Activated T-cell treated with anti-CD3 and anti-CD28 coated beads, Interleukin-2, amount 50 U/mL, for 4 hours (primary cell): ENCODE measurements at regions not wholly inside any gene's neighbourhood (a gene's known extent, or its start where the extent isn't known, plus 50 kb on each side); places are given as distances from the start of the nearest gene placed in this dataset.
"Not testable (repeated sequence)": the region's sequence is repeated elsewhere in the genome, so short reads cannot be mapped to it uniquely, and the experiment has no call there.

ENCODE experiments used
- ATAC-seq, 2 donors: fragments of 200-7000 bp; cut with Tn5 transposase; one replicate each; pipeline ENCODE4 v1.10.0; 2021
- DNase-seq: peaks from one replicate; pipeline ENCODE4 v3.0.0-alpha.2; 2020
- H3K27me3 Mint-ChIP-seq: one replicate; pipeline ENCODE4 v1.8.0; 2021; ENCODE audit warnings: low read depth, mixed read lengths
- H3K36me3 Mint-ChIP-seq: one replicate; pipeline ENCODE4 v1.8.0; 2022; ENCODE audit warnings: mixed read lengths; ENCODE audit not compliant: insufficient read depth
- H3K4me1 Mint-ChIP-seq: one replicate; pipeline ENCODE4 v1.8.0; 2021; ENCODE audit warnings: low read depth, mixed read lengths
- H3K4me3 Mint-ChIP-seq: one replicate; pipeline ENCODE4 v1.8.0; 2021; ENCODE audit warnings: mild to moderate bottlenecking, moderate library complexity, mixed read lengths
- H3K9me3 Mint-ChIP-seq: one replicate; pipeline ENCODE4 v1.8.0; 2021; ENCODE audit warnings: mixed read lengths

DNA sequence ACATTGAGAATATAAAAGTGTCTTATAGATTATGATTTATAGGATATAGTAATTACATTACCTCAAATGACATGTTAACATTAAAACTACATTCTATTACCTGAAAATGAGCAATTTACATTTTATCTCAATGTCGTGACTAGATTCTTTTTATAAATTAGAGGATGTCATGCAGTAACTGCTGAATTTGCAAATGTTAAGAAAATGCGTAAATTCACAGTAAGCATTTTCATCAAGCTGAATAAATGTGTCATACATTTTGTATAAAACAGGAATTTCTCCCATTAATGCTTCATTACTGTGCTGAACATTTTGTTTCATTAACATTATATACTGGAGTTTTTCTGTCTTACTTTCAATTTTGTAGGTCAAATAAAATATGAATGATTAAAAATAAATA, 1460.7 kb upstream of the B3GALT2 start:
- Mint-ChIP-seq H3K4me3 (no peak overlapping the region), H3K4me1 (no peaks in the 10 kb centered on the region), H3K36me3 (no peaks in the 10 kb centered on the region), H3K27me3 (no peaks in the 10 kb centered on the region), H3K9me3 (no peaks in the 10 kb centered on the region)
- ATAC-seq (no peak), DNase-seq (no peak)

DNA sequence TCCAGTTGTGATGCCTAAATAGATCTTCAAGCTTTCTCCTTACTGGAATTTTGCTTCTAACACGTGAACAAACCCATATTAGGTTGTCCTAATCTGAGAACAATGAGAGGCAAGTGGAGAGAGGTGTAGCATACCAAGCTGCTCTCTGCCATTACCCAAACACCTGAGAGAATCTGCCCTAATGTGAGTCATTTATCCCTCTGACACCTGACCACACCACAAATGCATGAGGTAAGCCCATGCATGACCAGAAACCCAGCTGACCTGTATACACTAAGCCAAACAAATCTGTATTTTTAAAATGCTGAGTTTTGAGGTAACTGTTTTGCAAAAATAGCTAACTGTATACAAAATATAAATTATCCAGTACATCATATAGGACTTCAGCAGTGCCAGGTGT, 1458.1 kb upstream of the B3GALT2 start:
- no peak for DNase-seq
- peaks cover 6% of the 10 kb centered on the region for H3K9me3 Mint-ChIP-seq
- H3K4me1 Mint-ChIP-seq = no peaks in the 10 kb centered on the region
- H3K27me3 Mint-ChIP-seq = no peaks in the 10 kb centered on the region
- no peaks in the 10 kb centered on the region for H3K36me3 Mint-ChIP-seq
- no peak overlapping the region for H3K4me3 Mint-ChIP-seq
- ATAC-seq = no peak

DNA sequence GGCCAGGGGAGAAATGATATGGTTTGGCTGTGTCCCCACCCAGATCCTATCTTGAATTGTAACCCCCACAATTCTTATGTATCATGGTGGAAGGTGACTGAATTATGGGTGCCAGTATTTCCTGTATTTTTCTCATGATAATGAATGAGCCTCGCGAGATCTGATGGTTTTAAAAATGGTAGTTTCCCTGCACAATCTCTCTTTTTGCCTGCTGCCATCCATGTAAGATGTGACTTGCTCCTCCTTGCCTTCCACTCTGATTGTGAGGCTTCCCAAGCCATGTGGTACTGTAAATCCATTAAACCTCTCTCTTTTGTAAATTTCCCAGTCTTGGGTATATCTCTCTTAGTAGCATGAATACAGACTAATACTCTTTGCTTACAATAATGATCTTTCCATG, 1453.9 kb upstream of the B3GALT2 start:
- DNase-seq (no peak), ATAC-seq (no peak)
- Mint-ChIP-seq H3K4me1 (no peaks in the 10 kb centered on the region), H3K4me3 (no peak overlapping the region), H3K27me3 (no peaks in the 10 kb centered on the region), H3K36me3 (no peaks in the 10 kb centered on the region), H3K9me3 (peaks cover 6% of the 10 kb centered on the region)

DNA sequence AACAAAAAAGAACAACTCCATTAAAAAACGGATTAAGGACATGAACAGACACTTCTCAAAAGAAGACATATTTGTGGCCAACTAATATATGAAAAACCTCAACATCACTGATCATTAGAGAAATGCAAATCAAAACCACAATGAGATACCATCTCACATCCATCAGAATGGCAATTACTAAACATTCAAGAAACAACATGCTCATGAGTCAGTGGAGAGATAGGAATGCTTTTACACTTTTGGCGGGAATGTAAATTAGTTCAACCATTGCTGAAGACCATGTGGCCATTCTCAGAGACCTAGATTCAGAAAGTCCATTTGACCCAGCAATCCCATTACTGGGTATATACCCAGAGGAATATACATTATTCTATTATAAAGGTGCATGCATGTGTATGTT, 1442.6 kb upstream of the B3GALT2 start:
- Mint-ChIP-seq H3K4me1 (no peaks in the 10 kb centered on the region), H3K9me3 (peaks cover 7% of the 10 kb centered on the region), H3K4me3 (no peak overlapping the region), H3K36me3 (no peaks in the 10 kb centered on the region), H3K27me3 (no peaks in the 10 kb centered on the region)
- DNase-seq (no peak), ATAC-seq (no peak)

DNA sequence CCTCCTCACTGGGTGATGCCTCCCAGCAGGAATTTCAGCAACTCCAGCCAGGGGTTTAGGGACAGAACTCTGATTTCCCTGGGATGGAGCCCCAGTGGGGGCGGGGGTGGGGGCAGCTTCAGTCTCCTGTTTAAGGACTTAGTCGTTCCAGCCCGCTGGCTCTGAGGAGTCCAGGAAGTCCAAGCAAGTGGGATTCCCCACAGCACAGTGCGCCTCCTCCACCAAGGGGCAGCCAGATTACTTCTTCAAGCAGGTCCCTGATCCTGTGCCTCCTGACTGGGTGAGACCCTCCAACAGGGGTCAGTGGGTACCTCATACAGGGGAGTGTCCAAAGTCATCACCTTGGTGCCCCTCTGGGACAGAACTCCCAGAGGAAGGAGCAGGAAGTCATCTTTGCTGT, 1438.4 kb upstream of the B3GALT2 start:
- no peaks in the 10 kb centered on the region for H3K27me3 Mint-ChIP-seq
- H3K4me1 Mint-ChIP-seq = no peaks in the 10 kb centered on the region
- no peak overlapping the region for H3K4me3 Mint-ChIP-seq
- no peak for ATAC-seq
- H3K36me3 Mint-ChIP-seq = no peaks in the 10 kb centered on the region
- H3K9me3 Mint-ChIP-seq = peaks cover 7% of the 10 kb centered on the region
- no peak for DNase-seq

DNA sequence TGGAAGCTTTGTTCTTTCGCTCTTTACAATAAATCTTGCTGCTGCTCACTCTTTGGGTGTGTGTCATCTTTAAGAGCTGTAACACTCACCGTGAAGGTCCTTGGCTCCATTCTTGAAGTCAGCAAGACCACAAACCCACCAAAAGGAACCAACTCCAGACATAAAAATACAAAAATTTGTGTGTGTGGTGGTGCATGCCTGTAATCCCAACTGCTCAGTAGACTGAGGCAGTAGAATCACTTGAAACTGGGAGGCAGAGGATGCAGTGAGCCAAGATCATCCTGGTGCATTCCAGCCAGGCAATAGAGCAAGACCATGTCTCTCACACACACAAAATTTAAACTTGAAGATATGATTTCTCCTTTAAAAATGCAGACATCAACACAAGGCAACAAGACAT, 1431.7 kb upstream of the B3GALT2 start:
- Mint-ChIP-seq H3K27me3 (no peaks in the 10 kb centered on the region), H3K4me1 (no peaks in the 10 kb centered on the region), H3K4me3 (no peak overlapping the region), H3K36me3 (no peaks in the 10 kb centered on the region), H3K9me3 (no peaks in the 10 kb centered on the region)
- no peak for DNase-seq
- no peak for ATAC-seq

DNA sequence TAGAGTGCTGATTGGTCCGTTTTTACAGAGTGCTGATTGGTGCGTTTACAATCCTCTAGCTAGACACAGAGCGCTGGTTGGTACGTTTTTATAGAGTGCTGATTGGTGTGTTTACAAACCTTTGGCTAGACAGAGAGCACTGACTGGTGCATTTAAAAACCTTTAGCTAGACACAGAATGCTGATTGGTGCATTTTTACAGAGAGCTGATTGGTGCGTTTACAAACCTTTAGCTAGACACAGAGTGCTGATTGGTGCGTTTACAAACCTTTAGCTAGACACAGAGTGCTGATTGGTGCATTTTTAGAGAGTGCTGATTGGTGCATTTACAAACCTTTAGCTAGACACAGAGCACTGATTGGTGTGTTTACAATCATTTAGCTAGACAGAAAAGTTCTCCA, 1430.9 kb upstream of the B3GALT2 start:
- H3K36me3 Mint-ChIP-seq, ATAC-seq, H3K4me3 Mint-ChIP-seq, H3K9me3 Mint-ChIP-seq, H3K4me1 Mint-ChIP-seq, H3K27me3 Mint-ChIP-seq, DNase-seq: not testable (repeated sequence)

DNA sequence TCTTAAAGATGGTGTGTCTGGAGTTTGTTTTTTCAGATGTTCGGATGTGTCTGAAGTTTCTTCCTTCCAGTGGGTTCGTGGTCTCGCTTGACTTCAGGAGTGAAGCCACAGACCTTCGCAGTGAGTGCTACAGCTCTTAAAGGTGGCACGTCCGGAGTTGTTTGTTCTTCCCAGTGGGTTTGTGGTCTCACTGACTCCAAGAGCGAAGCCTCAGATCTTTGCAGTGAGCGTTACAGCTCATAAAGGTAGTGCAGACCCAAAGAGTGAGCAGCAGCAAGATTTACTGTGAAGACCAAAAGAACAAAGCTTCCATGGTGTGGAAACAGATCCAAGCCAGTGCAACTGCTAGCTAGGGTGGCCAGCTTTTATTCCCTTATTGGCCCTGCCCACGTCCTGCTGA, 1430.4 kb upstream of the B3GALT2 start:
- H3K9me3 Mint-ChIP-seq = no peaks in the 10 kb centered on the region
- H3K4me3 Mint-ChIP-seq = no peak overlapping the region
- H3K4me1 Mint-ChIP-seq = no peaks in the 10 kb centered on the region
- H3K36me3 Mint-ChIP-seq = no peaks in the 10 kb centered on the region
- DNase-seq (no peak), ATAC-seq (no peak)
- H3K27me3 Mint-ChIP-seq = no peaks in the 10 kb centered on the region

DNA sequence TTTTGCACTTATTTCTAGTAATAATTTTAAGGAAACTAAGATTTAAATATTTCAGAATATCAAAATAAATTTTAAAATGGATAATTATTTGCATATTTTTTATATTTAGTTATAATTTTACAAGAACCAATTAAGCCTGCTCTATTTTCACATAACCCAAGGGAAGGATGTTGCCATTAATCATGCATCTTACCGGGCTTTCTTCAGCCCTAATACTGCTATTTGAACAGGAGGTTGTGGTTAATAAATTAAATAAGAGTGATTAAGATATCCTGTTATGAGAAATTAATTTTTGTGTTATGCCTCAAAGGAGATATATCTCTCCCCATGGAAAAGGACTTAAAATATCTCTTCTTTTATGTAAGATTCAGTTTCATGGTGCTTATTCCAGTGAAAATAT, 1415.8 kb upstream of the B3GALT2 start:
- DNase-seq = no peak
- no peak for ATAC-seq
- H3K4me1 Mint-ChIP-seq = no peaks in the 10 kb centered on the region

DNA sequence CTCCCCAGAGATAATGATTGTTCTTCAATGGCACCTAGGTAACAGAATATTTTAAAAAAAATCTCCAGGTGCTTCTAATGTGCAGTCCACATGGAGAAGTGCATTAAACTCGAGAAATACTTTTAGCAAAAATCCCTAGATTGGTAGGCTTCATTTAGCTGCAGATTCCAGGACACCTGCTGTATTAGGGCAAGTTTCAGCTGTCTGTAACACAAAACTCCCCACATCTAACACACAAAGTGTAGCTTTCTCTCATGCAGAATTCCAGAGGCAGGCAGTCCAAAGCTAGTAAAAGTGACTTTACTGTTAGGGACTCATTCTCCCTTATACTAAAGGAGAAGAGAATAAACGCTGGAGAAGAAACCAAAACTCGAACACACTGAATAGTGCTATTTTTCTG, 1414.3 kb upstream of the B3GALT2 start:
- no peak for DNase-seq
- no peak for ATAC-seq
- Mint-ChIP-seq H3K36me3 (no peaks in the 10 kb centered on the region), H3K4me1 (no peaks in the 10 kb centered on the region), H3K27me3 (no peaks in the 10 kb centered on the region), H3K9me3 (no peaks in the 10 kb centered on the region), H3K4me3 (no peak overlapping the region)

More for the DNA sequence above, 1415.8 kb upstream of the B3GALT2 start:
- Mint-ChIP-seq H3K4me3 (no peak overlapping the region), H3K36me3 (no peaks in the 10 kb centered on the region), H3K27me3 (no peaks in the 10 kb centered on the region), H3K9me3 (no peaks in the 10 kb centered on the region)

DNA sequence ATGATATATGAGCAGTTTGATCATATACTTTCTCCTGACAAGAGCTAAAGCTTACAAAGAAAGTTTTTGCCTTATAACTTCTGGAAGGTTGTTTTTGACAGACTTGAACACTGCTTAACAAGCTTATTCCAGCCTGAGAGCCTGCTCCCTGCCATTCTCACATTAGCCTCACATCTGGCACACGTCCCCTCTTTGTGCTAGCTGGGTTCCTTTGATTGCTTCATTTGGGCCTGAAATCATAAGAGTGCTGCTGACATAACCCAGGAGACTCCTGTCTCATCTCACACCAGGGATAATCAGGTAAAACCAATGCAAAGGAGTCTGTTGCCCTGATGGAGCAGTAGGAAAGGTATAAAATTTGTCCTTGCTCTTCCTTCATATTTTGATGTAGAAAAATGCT, 1411.7 kb upstream of the B3GALT2 start:
- Mint-ChIP-seq H3K9me3 (no peaks in the 10 kb centered on the region), H3K36me3 (no peaks in the 10 kb centered on the region), H3K4me3 (no peak overlapping the region), H3K27me3 (no peaks in the 10 kb centered on the region), H3K4me1 (no peaks in the 10 kb centered on the region)
- DNase-seq (no peak), ATAC-seq (no peak)

DNA sequence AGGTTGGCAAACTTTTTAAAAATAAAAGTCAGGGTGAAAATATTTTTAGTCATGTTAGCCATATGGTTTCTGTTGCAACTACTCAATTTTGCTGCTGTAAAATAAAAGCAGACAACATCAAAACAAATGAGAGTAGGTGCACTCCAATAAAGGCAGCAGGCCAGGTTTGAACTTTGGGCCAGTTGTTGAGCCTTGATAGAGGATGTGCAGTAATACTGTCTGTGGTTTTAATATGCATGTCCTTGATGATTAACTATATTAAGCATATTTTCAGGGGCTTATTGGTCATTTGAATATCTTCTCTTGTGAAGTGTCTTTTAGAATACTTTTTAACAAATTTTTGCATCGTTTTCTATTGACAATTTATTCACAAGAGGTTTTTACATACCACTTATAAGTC, 1399.9 kb upstream of the B3GALT2 start:
- H3K27me3 Mint-ChIP-seq = no peaks in the 10 kb centered on the region
- no peaks in the 10 kb centered on the region for H3K36me3 Mint-ChIP-seq
- H3K4me3 Mint-ChIP-seq = no peak overlapping the region
- DNase-seq (no peak), ATAC-seq (no peak)
- no peaks in the 10 kb centered on the region for H3K9me3 Mint-ChIP-seq
- H3K4me1 Mint-ChIP-seq = no peaks in the 10 kb centered on the region

DNA sequence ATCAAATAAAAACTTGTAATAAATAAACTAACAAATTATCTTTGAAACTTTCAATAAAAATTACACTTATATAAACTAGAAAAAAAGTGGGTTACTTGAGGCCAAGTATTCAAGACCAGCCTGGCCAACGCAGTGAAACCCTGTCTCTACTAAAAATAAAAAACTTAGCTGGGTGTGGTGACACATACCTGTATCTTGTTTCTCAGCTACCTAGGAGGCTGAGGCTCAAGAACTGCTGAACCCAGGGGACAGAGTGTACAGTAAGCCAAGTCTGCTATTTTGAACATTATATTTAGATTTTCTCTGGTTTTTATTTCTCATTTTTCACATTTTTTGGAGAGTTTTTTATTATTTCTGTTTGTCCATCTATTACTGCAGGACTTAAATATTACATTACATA, 1397.6 kb upstream of the B3GALT2 start:
- H3K4me3 Mint-ChIP-seq = no peak overlapping the region
- DNase-seq (no peak), ATAC-seq (no peak)
- no peaks in the 10 kb centered on the region for H3K27me3 Mint-ChIP-seq
- H3K4me1 Mint-ChIP-seq = no peaks in the 10 kb centered on the region
- H3K9me3 Mint-ChIP-seq = no peaks in the 10 kb centered on the region
- no peaks in the 10 kb centered on the region for H3K36me3 Mint-ChIP-seq

DNA sequence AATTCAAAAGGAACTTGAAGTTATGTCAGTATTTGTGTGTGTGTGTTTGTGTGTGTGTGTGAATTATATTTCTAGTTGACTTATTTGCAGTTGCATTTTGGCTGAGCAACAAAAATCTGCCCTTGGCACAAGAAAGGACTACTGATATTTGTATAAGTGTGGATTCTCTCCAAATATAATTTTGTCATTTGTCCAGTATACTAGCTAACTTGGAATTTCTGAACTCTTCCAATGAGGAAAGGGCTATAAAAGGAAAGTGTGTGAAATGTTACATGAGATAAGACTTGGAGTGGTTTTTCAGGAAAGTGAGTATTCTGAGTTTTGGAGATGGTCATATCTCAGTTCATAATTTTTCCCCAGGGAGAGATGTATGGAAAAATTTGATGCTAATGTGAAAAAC, 1384.1 kb upstream of the B3GALT2 start:
- Mint-ChIP-seq H3K9me3 (no peaks in the 10 kb centered on the region), H3K27me3 (no peaks in the 10 kb centered on the region), H3K36me3 (no peaks in the 10 kb centered on the region), H3K4me1 (no peaks in the 10 kb centered on the region), H3K4me3 (no peak overlapping the region)
- ATAC-seq = no peak
- no peak for DNase-seq

DNA sequence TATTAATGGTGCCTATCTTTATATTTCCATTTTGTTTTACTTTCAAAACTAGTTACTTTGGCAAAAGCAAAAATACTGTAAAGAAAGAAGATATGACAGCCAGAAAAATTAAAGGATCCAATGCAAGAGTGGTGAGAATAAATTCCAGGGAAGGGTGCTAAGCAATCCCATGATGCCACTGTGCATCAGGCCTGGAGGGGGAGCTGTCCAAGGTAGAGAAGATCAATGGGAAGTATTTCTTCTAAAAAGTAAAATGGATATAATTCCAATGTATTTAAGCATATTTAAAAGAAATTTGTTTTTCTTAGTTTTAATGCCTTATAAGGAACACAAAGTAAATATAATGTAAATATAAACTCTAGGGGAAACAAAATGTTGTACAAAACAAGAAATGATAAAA, 1382.2 kb upstream of the B3GALT2 start:
- ATAC-seq = no peak
- Mint-ChIP-seq H3K4me1 (no peaks in the 10 kb centered on the region), H3K9me3 (no peaks in the 10 kb centered on the region), H3K27me3 (no peaks in the 10 kb centered on the region), H3K36me3 (no peaks in the 10 kb centered on the region), H3K4me3 (no peak overlapping the region)
- DNase-seq = no peak

DNA sequence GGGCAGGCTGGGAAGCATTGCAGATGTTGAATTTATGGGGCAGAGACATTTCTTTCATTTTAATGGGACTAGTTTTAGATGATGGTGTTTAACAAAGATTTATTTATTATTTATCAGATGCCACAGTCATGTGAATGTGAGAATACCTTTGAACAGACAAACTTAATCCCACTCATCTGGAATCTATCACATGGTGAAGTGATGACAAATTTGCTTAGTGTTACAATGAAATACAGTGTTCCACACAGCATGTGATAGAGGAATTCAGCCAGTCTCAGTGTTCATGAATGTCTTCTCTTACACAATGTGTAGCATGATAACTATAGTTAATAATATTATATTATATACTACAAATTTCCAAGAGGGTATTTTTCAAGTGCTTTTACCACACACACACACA, 1361.7 kb upstream of the B3GALT2 start:
- no peaks in the 10 kb centered on the region for H3K27me3 Mint-ChIP-seq
- H3K9me3 Mint-ChIP-seq = no peaks in the 10 kb centered on the region
- DNase-seq (no peak), ATAC-seq (no peak)
- no peaks in the 10 kb centered on the region for H3K4me1 Mint-ChIP-seq
- H3K36me3 Mint-ChIP-seq = no peaks in the 10 kb centered on the region
- no peak overlapping the region for H3K4me3 Mint-ChIP-seq
